CD8-positive, alpha-beta memory T cell (primary cell): ENCODE measurements at regions not wholly inside any gene's neighbourhood (a gene's known extent, or its start where the extent isn't known, plus 50 kb on each side); places are given as distances from the start of the nearest gene placed in this dataset.

Source experiments
- CTCF ChIA-PET: fragments of 350-600 bp; sonication (Branson Sonifier 250); formaldehyde crosslinking; loops from one replicate; lab custom pipeline; 2021; ENCODE audit warnings: antibody characterized with exemption; lab: Charles Lee
- POLR2A ChIA-PET: fragments of 350-600 bp; sonication (Branson Sonifier 250); formaldehyde crosslinking; loops from one replicate; lab custom pipeline; 2021; ENCODE audit warnings: antibody characterized with exemption; lab: Charles Lee
- DNase-seq, 5 donors: peaks; one replicate each; pipeline versions ENCODE4 v3.0.0 to v3.0.0-alpha.2; 2020 to 2022; ENCODE audit warnings: mixed read lengths in 1 of 5
- H3K27ac ChIP-seq: one replicate; pipeline ENCODE4 v1.7.0; 2013; ENCODE audit warnings: low read depth, mild to moderate bottlenecking, low read length, moderate library complexity
- H3K27me3 ChIP-seq: 2 replicates; pipeline ENCODE4 v1.7.0; 2013; ENCODE audit warnings: low read length, mild to moderate bottlenecking; ENCODE audit not compliant: insufficient read depth, poor library complexity, severe bottlenecking
- H3K36me3 ChIP-seq: 2 replicates; pipeline ENCODE4 v1.7.0; 2013; ENCODE audit warnings: mild to moderate bottlenecking, low read length, moderate library complexity; ENCODE audit not compliant: insufficient read depth
- H3K4me1 ChIP-seq: 2 replicates; pipeline ENCODE4 v1.7.0; 2013; ENCODE audit warnings: mild to moderate bottlenecking, low read length, moderate library complexity; ENCODE audit not compliant: insufficient read depth
- H3K4me3 ChIP-seq: 2 replicates; pipeline ENCODE4 v1.7.0; 2013; ENCODE audit warnings: mild to moderate bottlenecking, low read length
- H3K9me3 ChIP-seq: 2 replicates; pipeline ENCODE4 v1.7.0; 2013; ENCODE audit warnings: mild to moderate bottlenecking, low read length
- H3K27ac Mint-ChIP-seq, 8 donors: one replicate each; pipeline ENCODE4 v1.8.0; 2020 to 2021; ENCODE audit warnings: mixed read lengths in 8 of 8, mild to moderate bottlenecking in 6 of 8, inconsistent platforms in 3 of 8, moderate library complexity in 3 of 8
- H3K27me3 Mint-ChIP-seq, 2 donors: one replicate each; pipeline ENCODE4 v1.8.0; 2020 to 2021; ENCODE audit warnings: mixed read lengths in 2 of 2, mild to moderate bottlenecking in 1 of 2, moderate library complexity in 1 of 2
- H3K36me3 Mint-ChIP-seq, 3 donors: one replicate each; pipeline ENCODE4 v1.8.0; 2020 to 2021; ENCODE audit warnings: mixed read lengths in 3 of 3, inconsistent platforms in 1 of 3, mild to moderate bottlenecking in 1 of 3
- H3K4me1 Mint-ChIP-seq, 3 donors: one replicate each; pipeline ENCODE4 v1.8.0; 2020 to 2021; ENCODE audit warnings: mixed read lengths in 3 of 3, inconsistent platforms in 1 of 3, mild to moderate bottlenecking in 1 of 3
- H3K4me3 Mint-ChIP-seq, 7 donors: one replicate each; pipeline ENCODE4 v1.8.0; 2020 to 2021; ENCODE audit warnings: mixed read lengths in 7 of 7, mild to moderate bottlenecking in 6 of 7, moderate library complexity in 4 of 7, inconsistent platforms in 2 of 7
- H3K9me3 Mint-ChIP-seq, 5 donors: one replicate each; pipeline ENCODE4 v1.8.0; 2020 to 2022; ENCODE audit warnings: mixed read lengths in 5 of 5, mild to moderate bottlenecking in 3 of 5, moderate library complexity in 2 of 5, inconsistent platforms in 1 of 5

DNA sequence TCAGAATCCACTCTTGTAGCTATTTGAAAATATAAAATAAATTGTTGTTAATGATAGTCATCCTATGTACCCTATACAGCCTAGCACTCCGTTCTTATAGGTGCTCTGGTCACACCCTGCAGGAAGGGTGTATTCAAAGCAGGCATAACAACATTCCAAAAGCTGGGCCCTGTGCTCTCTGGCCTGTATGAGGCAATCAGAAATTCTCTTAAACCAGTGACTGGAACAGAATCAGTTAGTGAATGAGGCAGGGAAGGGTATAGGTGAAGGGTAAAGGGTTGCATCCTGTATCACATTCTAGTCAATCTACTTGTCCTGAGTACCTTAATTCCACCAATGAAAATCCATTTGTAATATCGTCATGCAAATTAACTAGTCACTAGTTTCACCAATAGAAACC lies 154.5 kb upstream of the ZNF217 start:
- CTCF ChIA-PET: interaction anchor here (1.5 kb wide), 1 partner anchor 12 kb away, joined by 3 read pairs; no protein-coding TSS in a partner anchor
- no peak overlapping the region for H3K4me3 Mint-ChIP-seq
- H3K27me3 Mint-ChIP-seq: no peaks in the 10 kb centered on the region
- Histone ChIP-seq H3K27me3 (no peaks in the 10 kb centered on the region), H3K4me3 (no peak overlapping the region), H3K9me3 (no peaks in the 10 kb centered on the region), H3K36me3 (no peaks in the 10 kb centered on the region), H3K4me1 (peaks cover 38% of the 10 kb centered on the region), H3K27ac (no peak overlapping the region)
- no peak for DNase-seq
- H3K27ac Mint-ChIP-seq: peak overlapping the region in 5 of 8 donors; percentile 4 to 51 (median 25)
- no peaks in the 10 kb centered on the region for H3K36me3 Mint-ChIP-seq
- peaks cover 38 to 44% (median 44%) of the 10 kb centered on the region in 3 donors for H3K4me1 Mint-ChIP-seq
- POLR2A ChIA-PET: interaction anchor here (1.3 to 1.4 kb wide), 2 partner anchors 98 to 139 kb away, joined by 4 read pairs; no protein-coding TSS in a partner anchor
- no peaks in the 10 kb centered on the region for H3K9me3 Mint-ChIP-seq

DNA sequence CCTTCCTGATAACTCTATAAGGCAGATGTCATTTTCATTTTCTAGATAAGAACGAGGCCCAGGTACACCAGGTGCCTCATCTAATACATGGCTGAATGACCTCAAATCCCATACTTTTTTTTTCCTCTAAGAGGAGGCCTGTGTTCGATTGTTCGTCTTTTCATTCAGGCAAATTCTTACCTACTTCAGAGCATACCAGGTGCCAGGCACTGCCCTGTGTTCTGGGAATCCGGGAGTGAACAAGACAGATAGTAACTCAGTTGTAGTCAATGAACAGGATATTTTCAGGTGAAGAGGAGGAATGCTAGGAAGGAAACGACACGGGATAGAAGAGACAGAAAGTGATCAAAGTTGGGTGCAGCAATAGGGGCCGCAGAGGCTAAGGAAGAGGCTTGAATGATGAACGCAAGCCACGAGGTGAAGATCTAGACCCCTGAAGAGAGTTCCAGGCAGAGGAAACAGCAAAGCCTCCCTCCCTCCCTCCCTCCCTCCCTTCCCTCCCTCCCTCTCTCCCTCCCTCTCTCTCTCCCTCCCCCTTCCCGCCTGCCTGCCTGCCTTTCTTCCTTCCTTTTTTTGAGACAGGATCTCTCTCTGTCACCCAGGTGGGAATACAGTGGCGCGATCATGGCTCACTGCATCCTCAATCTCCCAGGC lies 150.1 kb upstream of the ZNF217 start:
- no peaks in the 10 kb centered on the region for H3K9me3 ChIP-seq
- Mint-ChIP-seq H3K4me1 (peaks cover 22 to 31% (median 30%) of the 10 kb centered on the region in 3 donors), H3K9me3 (no peaks in the 10 kb centered on the region), H3K4me3 (no peak overlapping the region), H3K36me3 (no peaks in the 10 kb centered on the region), H3K27me3 (no peaks in the 10 kb centered on the region), H3K27ac (no peak overlapping the region)
- ChIA-PET CTCF (no interaction called here), POLR2A (no interaction called here)
- no peak for DNase-seq
- H3K4me1 ChIP-seq: peaks cover 16% of the 10 kb centered on the region
- H3K36me3 ChIP-seq: no peaks in the 10 kb centered on the region
- no peaks in the 10 kb centered on the region for H3K27me3 ChIP-seq
- no peak overlapping the region for H3K27ac ChIP-seq
- no peak overlapping the region for H3K4me3 ChIP-seq

DNA sequence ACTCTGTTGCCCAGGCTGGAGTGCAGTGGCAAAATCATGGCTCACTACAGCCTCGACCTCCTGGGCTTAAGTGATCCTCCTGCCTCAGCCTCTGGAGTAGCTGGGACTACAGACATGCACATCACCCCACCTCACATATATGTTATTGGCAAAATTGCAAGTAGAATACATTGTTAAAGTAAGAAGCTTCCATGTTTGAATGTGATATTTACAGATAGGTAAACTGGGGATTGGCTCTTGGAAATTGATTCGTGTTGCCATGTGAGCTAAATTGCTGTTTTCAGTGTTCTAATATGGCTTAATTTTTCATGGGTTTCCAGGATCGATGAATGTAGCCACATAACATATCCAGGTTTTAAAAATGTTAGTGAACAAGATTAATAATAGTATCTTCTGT lies 149.0 kb upstream of the ZNF217 start:
- Histone ChIP-seq H3K27ac (no peak overlapping the region), H3K27me3 (no peaks in the 10 kb centered on the region), H3K4me1 (peaks cover 14% of the 10 kb centered on the region), H3K9me3 (no peaks in the 10 kb centered on the region), H3K36me3 (no peaks in the 10 kb centered on the region), H3K4me3 (no peak overlapping the region)
- H3K36me3 Mint-ChIP-seq: no peaks in the 10 kb centered on the region
- H3K4me1 Mint-ChIP-seq: peaks cover 17 to 25% (median 24%) of the 10 kb centered on the region in 3 donors
- H3K9me3 Mint-ChIP-seq: no peaks in the 10 kb centered on the region
- H3K4me3 Mint-ChIP-seq: no peak overlapping the region
- CTCF ChIA-PET: interaction anchor here (1.2 kb wide), 1 partner anchor 35 kb away, joined by 3 read pairs; no protein-coding TSS in a partner anchor
- DNase-seq: no peak
- no peak overlapping the region for H3K27ac Mint-ChIP-seq
- POLR2A ChIA-PET: no interaction called here
- H3K27me3 Mint-ChIP-seq: no peaks in the 10 kb centered on the region

DNA sequence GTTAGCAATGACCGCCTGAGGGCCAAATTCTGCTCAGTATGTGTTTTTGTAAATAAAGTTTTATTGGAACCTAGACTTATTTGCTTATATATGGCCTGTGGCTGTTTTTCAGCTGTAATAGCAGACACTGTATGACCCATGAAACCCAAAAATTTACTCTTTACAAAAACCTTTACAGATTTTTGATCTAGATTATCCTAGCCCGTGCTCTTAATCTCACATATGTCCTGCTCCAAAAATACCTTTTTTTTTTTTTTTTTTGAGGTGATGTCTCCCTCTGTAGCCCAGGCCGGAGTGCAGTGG lies 148.0 kb upstream of the ZNF217 start:
- no peak for DNase-seq
- H3K27me3 Mint-ChIP-seq: no peaks in the 10 kb centered on the region
- H3K27ac ChIP-seq: no peak overlapping the region
- ChIA-PET POLR2A (interaction anchor here (0.6 kb wide), 2 partner anchors 23 to 98 kb away, joined by 3 to 4 read pairs; no protein-coding TSS in a partner anchor), CTCF (interaction anchor here (1.2 kb wide), 1 partner anchor 34 kb away, joined by 3 read pairs; no protein-coding TSS in a partner anchor)
- H3K4me3 ChIP-seq: no peak overlapping the region
- peaks cover 24% of the 10 kb centered on the region for H3K4me1 ChIP-seq
- peaks cover 23 to 34% (median 32%) of the 10 kb centered on the region in 3 donors for H3K4me1 Mint-ChIP-seq
- peak overlapping the region in 2 of 8 donors; percentile 14 to 65 for H3K27ac Mint-ChIP-seq
- H3K9me3 ChIP-seq: no peaks in the 10 kb centered on the region
- no peak overlapping the region for H3K4me3 Mint-ChIP-seq
- no peaks in the 10 kb centered on the region for H3K9me3 Mint-ChIP-seq
- H3K36me3 ChIP-seq: no peaks in the 10 kb centered on the region
- no peaks in the 10 kb centered on the region for H3K36me3 Mint-ChIP-seq
- no peaks in the 10 kb centered on the region for H3K27me3 ChIP-seq

DNA sequence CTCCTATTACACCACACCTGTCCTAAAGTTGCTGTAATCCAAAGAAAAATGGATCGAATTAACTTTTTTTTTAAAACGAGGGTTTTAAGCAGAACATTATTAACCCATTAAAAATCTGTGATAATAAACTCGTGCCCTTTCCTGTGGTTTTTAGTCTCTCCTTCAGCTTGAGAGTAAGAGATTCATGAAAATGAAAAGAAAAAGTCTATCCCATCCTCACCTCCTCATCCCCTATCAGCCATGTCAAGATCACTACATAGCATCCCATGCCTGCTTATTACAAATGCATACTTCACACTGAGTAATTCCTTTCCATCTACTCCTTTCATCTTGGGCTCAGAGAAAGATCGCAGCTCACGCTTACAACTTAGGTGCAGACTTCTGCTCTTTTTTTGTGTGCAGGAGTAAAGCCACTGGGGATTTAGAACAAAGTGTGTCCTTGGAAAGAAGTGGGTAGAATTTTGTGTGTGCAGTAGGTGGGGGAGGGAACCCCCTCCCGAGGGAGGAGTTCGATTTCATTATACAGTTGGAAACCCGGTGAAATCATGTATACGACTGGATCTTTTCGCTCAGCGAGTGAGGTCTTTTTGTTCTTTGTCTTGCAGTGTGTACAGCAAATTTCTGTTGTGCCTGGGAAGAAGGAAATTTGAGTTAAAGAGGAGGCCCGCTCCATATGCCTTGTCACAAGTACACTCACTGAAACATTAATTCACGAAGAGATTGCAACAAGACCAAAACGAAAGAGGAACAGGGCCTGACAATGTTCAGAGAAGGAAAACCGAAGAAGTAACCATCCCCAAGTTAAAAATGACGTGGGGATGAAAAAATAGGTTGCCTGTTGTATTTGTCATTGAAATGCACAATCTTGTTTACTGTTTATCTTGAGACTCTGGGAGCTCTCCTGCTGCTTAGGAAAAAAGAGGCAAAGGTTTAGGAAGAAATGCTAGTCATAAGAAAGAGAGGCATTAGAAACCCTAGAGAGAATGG lies 146.5 kb upstream of the ZNF217 start:
- Mint-ChIP-seq H3K4me1 (peaks cover 30 to 45% (median 43%) of the 10 kb centered on the region in 3 donors), H3K36me3 (no peaks in the 10 kb centered on the region), H3K4me3 (peak overlapping the region; percentile 65 to 85 (median 81)), H3K27ac (peak overlapping the region; percentile 3 to 88 (median 82)), H3K27me3 (no peaks in the 10 kb centered on the region), H3K9me3 (no peaks in the 10 kb centered on the region)
- POLR2A ChIA-PET: interaction anchor here (1.3 kb wide), 2 partner anchors 32 to 132 kb away, joined by 3 to 4 read pairs; no protein-coding TSS in a partner anchor
- Histone ChIP-seq H3K4me3 (peak overlapping the region; percentile 45), H3K4me1 (peaks cover 33% of the 10 kb centered on the region), H3K9me3 (no peaks in the 10 kb centered on the region), H3K27ac (peak overlapping the region; percentile 51), H3K27me3 (no peaks in the 10 kb centered on the region), H3K36me3 (no peaks in the 10 kb centered on the region)
- CTCF ChIA-PET: no interaction called here
- no peak for DNase-seq

DNA sequence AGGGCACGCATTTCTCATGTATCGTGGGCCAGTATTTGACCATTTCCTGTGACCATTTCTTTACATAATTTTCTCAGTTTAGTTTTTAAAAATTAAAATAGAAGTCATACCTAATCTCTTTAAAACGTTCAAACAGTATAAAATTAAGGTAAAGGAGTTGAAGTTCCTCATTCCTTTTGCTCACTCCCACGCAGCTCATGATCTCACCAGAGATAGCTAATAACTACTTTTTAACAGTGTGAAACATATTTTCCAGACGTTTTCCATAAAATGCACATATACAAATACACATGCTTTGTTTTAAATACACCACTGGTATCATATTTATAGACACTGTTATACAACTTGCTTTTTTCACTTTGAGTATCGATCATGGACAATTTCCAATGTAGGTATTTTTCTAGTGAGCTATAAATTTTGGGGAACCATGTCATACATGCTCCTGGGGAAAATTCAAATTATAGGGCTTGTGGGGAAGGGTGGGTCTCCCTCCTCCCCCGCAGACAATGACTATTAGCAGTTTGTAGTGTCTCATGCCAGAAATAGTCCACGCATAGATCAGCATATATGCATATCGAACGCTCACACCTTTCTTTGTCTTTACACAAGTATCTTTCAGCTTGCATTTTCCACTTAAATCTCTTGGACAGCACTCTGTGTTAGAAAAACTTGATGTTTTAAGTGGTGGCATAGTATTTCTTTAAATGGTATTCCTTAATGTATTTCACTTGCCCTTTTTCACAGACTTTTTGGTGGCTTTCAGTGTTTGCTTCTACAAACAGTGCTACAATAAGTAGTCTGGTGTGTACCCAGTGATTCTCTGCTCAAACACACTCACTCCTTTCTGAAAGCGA lies 145.5 kb upstream of the ZNF217 start:
- Histone ChIP-seq H3K9me3 (no peaks in the 10 kb centered on the region), H3K27me3 (no peaks in the 10 kb centered on the region), H3K36me3 (no peaks in the 10 kb centered on the region), H3K4me3 (no peak overlapping the region), H3K27ac (peak overlapping the region; percentile 51), H3K4me1 (peaks cover 33% of the 10 kb centered on the region)
- Mint-ChIP-seq H3K4me3 (peak overlapping the region in 3 of 7 donors; percentile 37 to 83 (median 83)), H3K27ac (peak overlapping the region in 4 of 8 donors; percentile 6 to 84 (median 10)), H3K4me1 (peaks cover 30 to 45% (median 43%) of the 10 kb centered on the region in 3 donors), H3K9me3 (no peaks in the 10 kb centered on the region), H3K36me3 (no peaks in the 10 kb centered on the region), H3K27me3 (no peaks in the 10 kb centered on the region)
- CTCF ChIA-PET: no interaction called here
- DNase-seq: no peak
- POLR2A ChIA-PET: interaction anchor here (0.7 to 1.3 kb wide), 3 partner anchors 31 to 133 kb away, joined by 3 to 4 read pairs (median 4); no protein-coding TSS in a partner anchor

DNA sequence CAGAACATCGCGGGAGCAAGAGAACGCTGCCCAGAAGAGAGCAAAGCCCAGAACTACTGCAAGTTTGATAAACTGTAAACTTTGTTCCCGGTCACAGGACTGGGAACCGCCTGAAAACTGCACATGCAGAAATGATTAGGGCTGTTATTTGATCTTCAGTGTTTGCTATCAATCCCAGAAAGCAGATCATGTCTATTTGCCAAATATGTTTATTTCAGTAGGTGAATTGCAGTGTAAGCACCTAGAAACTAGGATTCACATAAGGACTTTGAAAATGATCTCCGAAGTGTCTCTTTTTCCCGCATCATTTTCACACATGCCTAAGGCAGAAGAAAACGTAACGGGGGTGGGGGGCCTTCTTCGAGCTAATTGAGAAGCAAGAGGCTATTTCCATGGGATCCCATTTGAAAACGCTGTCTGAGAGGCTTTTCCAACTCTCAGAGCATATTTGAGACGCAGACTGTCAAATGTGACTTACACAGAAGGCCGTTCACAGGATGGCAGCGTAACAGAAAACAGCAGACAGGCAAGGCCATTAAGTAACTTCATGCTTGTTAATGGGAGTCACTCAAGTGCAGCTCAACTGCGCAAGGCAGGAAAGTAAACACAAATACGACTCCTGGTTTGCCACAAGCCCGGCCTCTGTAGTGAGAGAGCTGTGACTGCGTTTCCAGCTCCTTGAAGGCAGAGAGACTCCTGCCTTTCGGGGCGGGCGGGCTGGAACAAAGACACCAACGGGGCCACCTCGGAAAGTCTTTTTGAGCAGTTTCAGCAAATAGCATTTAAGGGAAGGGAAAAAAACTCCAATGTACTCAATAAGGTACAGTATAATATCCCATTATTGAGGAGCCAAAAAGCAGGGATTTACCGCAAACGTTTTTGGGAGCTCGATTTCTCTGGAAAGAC lies 144.7 kb upstream of the ZNF217 start:
- peaks cover 33% of the 10 kb centered on the region for H3K4me1 ChIP-seq
- H3K4me1 Mint-ChIP-seq: peaks cover 30 to 45% (median 43%) of the 10 kb centered on the region in 3 donors

More for the DNA sequence above, 144.7 kb upstream of the ZNF217 start:
- no peaks in the 10 kb centered on the region for H3K27me3 ChIP-seq
- H3K4me3 ChIP-seq: no peak overlapping the region
- Mint-ChIP-seq H3K9me3 (no peaks in the 10 kb centered on the region), H3K27ac (no peak overlapping the region), H3K27me3 (no peaks in the 10 kb centered on the region), H3K4me3 (no peak overlapping the region), H3K36me3 (no peaks in the 10 kb centered on the region)
- peak overlapping the region; percentile 14 for H3K27ac ChIP-seq
- no peaks in the 10 kb centered on the region for H3K9me3 ChIP-seq
- ChIA-PET POLR2A (interaction anchor here (0.7 kb wide), 1 partner anchor 45 kb away, joined by 4 read pairs; no protein-coding TSS in a partner anchor), CTCF (no interaction called here)
- H3K36me3 ChIP-seq: no peaks in the 10 kb centered on the region
- no peak for DNase-seq
